Stimulated activated CD4-positive, alpha-beta T cell treated with anti-CD3 and anti-CD28 coated beads, Interleukin-4, amount 100 ng/mL, for 1 hour (primary cell): ENCODE measurements at regions not wholly inside any gene's neighbourhood (a gene's known extent, or its start where the extent isn't known, plus 50 kb on each side); places are given as distances from the start of the nearest gene placed in this dataset.
A peak's percentile ranks its signal among the peaks of the same experiment; 100 is the strongest.
"Not testable (repeated sequence)": the region's sequence is repeated elsewhere in the genome, so short reads cannot be mapped to it uniquely, and the experiment has no call there.

Experiments
- DNase-seq: peaks from one replicate; pipeline ENCODE4 v3.0.0-alpha.2; 2020

DNA sequence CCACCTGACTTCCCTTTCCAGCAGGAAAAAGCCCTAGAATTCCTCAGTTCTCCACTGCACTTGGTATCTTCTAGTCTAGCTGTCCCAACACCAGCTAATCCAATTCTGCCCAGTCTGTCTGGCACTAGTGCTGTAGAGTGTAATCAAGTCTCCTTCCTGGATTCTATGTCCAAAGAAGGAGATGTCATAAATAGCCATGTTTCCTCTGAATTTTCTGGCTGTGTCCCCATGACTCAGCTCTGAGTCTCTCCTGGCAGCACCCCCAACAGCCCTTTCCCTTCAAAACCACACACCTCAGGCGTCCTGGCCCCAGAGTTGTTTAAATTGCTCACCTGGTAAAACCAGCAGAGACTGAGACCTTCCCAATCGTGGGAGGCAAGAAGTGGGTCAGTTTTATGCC lies 197.2 kb downstream of the GRXCR1 start:
- no peak for DNase-seq

GRCh38 chr4:43103048-43103447 lies 210.5 kb downstream of the GRXCR1 start:
- no peak for DNase-seq

- no peak for DNase-seq
Measured at GRCh38 chr4:43112139-43112538, 219.6 kb downstream of the GRXCR1 start.

- no peak for DNase-seq
Measured at GRCh38 chr4:43113196-43113595, 220.7 kb downstream of the GRXCR1 start.

GRCh38 chr4:43126595-43126994 lies 234.1 kb downstream of the GRXCR1 start:
- DNase-seq, result no peak

DNA sequence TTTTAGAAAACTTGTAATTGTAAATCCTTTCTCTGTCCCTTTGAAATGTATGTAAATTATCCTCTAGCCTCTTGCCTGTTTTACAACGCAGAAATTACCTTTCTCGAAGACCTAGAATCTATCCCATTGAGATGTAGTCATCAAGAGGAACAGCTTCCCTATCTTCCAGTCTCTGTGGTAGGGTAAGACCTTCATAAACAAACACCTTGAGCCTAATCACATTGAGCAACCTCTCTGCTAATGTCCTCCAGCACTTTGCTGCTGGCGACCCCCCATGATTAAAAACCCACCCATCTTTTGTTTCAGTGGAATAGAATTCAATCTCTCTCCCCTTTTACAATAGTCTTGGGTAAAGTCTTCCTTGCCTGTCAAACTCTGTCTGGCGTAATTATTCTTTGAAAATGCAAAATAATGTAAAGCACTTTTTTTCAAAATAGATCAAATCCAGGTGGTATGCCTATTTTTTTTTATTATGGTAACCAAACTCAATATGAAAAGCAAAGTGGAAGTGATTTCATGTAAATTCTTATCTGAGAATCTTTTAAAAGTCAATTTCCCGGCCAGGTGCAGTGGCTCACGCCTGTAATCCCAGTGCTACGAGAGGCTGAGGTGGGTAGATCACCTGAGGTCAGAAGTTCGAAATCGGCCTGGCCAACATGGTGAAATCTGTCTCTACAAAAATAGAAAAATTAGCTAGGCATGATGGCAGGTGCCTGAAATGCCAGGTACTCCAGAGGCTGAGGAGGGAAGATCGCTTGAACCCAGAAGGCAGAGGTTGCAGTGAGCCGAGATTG lies 237.9 kb downstream of the GRXCR1 start:
- DNase-seq, result no peak

GRCh38 chr4:43132010-43132582 lies 239.6 kb downstream of the GRXCR1 start:
- peak; percentile 28 for DNase-seq

DNA sequence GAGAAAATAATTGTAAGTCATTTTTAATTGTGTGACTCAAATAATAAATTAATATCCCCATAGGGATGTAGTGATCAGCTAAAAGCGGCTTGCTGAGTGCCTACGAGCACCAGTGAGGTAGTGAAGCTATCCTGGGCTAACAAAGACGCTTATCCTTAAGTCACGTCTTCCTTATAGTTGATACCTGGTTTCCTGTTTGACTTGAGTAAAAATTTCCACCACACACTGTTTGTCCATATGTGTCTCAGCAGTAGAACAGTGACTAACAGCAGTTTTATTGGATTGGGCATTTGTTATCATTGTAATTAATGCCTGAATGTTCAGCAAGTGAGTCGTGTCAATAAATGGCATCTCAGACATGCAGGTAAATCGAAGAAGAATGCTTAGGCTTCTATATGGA lies 241.1 kb downstream of the GRXCR1 start:
- no peak for DNase-seq

DNA sequence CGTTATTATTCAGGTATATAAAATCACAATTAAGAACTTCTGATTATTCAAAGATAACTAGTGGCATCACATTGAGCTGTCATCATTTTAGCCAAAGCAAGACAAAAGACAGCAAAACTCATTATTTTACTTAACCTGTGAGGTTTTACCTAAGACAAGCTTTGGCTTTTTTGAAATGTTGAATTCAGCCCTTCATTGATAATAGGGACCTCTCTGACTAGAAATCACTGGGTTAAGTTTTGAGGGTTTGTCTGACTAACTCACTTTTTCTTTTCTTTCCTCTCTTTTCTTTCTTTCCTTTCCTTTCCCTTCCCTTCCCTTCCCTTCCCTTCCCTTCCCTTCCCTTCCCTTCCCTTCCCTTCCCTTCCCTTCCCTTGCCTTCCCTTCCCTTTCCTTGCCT lies 244.2 kb downstream of the GRXCR1 start:
- DNase-seq, result no peak

DNA sequence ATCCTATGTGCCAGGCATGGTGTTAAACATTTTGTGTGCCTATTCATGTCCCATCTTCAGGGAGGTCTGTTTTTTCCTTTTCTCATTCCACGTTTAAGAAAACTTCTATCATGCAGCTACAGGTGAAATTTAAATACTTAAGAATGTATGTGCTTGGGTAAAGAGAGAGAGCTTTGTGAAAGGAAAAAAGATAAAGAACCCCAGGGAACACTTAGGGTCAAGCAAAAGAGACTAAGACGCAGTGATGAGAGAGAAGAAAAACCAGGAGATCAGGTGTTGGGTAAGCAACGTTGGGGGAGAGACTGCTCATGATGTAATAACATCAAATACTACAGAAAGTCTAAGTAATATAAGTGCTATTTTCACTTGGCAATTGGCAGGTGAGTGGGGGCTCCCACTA lies 253.7 kb downstream of the GRXCR1 start:
- DNase-seq, result no peak

- no peak for DNase-seq
Measured at GRCh38 chr4:43148481-43148880, 256.0 kb downstream of the GRXCR1 start.

DNA sequence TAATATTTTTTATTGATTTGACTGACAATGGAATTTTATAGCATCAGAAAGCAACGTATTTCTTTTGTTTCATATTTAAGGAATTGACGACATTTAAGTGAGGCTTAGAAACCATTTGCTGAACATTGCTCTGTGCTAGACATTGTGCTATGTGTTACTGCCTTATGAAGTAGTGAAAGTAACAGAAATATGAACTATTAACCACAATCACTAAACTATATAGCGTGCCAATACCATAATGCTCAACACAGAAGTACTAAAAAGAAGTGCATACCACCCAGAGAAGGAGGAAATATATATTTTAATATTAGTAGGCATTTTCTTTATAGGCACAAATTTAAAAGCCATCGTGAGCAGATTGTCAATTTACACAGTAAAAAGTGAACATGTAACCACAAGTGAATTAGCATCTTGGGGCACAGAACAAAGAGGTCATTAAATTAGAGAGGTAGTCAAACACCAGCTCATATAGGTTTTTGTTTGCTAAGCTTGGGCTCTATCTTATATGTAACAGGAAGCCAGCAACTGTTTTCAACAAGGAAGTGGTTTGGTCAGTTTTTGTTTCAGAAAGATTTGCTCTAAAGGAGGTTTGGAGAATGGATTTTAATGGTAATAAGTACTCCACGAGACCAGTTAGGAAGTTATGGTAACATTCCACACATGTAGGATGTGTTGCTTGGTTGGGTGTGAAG lies 270.7 kb downstream of the GRXCR1 start:
- DNase-seq, result no peak

- no peak for DNase-seq
Measured at GRCh38 chr4:43189741-43190140, 297.2 kb downstream of the GRXCR1 start.

- not testable (repeated sequence) for DNase-seq
Measured at GRCh38 chr4:43212576-43212975, 320.1 kb downstream of the GRXCR1 start.

- no peak for DNase-seq
Measured at GRCh38 chr4:43223820-43224219, 331.3 kb downstream of the GRXCR1 start.

DNA sequence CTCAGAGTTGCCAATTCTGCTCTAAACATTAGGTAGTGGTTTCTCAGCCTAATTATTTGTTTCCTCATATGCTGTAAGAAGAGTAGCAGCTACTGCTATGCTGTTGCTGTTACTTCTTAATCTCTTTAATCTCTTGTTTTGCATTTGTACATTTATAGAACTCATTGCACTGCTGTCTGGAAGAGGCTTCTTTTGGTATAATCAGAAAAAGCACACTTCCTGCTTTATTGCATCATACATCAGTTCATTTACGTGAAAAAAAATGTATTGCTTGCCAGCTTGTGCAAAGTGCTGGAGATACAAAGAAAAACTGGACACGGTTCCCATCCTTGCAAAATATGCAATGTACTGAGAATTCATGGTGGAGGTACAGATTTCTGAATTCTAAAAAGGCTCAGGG lies 332.0 kb downstream of the GRXCR1 start:
- DNase-seq, result no peak

- no peak for DNase-seq
Measured at GRCh38 chr4:43233321-43233720, 340.8 kb downstream of the GRXCR1 start.

GRCh38 chr4:43234626-43235415 lies 342.3 kb downstream of the GRXCR1 start:
- DNase-seq, result no peak

DNA sequence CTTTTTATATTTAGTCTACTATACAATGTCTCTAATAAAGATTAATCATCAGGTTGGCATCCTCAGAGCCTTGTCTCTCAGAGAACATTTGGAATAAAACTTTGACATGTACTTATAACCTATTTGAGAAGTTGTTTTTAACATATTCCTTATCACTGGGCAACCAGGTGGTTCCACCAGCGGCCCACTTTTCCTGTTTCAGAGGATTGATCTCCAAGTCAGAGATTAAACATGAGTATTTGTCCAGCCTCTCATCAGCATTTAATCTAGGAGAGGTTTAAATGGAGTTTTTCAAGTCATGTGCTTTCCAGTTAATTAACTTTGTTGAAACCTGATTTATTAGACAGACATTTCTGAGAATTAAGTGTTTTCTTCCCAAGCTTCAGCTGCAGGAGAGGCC lies 345.5 kb downstream of the GRXCR1 start:
- no peak for DNase-seq

GRCh38 chr4:43238585-43238984 lies 346.1 kb downstream of the GRXCR1 start:
- no peak for DNase-seq

- DNase-seq, result no peak
Measured at GRCh38 chr4:43241104-43241503, 348.6 kb downstream of the GRXCR1 start.

- DNase-seq, result no peak
Measured at GRCh38 chr4:43242606-43243005, 350.1 kb downstream of the GRXCR1 start.

- no peak for DNase-seq
Measured at GRCh38 chr4:43243433-43244116, 351.1 kb downstream of the GRXCR1 start.
